H9 (cell line): ENCODE measurements at regions not wholly inside any gene's neighbourhood (a gene's known extent, or its start where the extent isn't known, plus 50 kb on each side); places are given as distances from the start of the nearest gene placed in this dataset.

Experiments
- DNase-seq: peaks from one replicate; pipeline ENCODE4 v3.0.0-alpha.2; 2017
- H2AFZ ChIP-seq: one replicate; pipeline ENCODE4 v1.6.1; 2013; ENCODE audit warnings: mild to moderate bottlenecking, low read length, control low read depth, moderate library complexity
- H2AK5ac ChIP-seq: 2 replicates; pipeline ENCODE4 v1.6.1; 2013; ENCODE audit warnings: low read length, control low read depth, mixed read lengths; ENCODE audit not compliant: insufficient read length
- H2BK120ac ChIP-seq: one replicate; pipeline ENCODE4 v1.6.1; 2013; ENCODE audit warnings: low read depth, mild to moderate bottlenecking, low read length, control low read depth, inconsistent platforms; ENCODE audit not compliant: poor library complexity, severe bottlenecking
- H2BK12ac ChIP-seq: 2 replicates; pipeline ENCODE4 v1.6.1; 2013; ENCODE audit warnings: low read length, control low read depth, mixed read lengths, low read depth; ENCODE audit not compliant: insufficient read length
- H2BK15ac ChIP-seq: 2 replicates; pipeline ENCODE4 v1.6.1; 2013; ENCODE audit warnings: low read depth, low read length, control low read depth
- H2BK20ac ChIP-seq: one replicate; pipeline ENCODE4 v1.6.1; 2013; ENCODE audit warnings: low read depth, mild to moderate bottlenecking, low read length, control low read depth, inconsistent platforms; ENCODE audit not compliant: poor library complexity, severe bottlenecking
- H2BK5ac ChIP-seq: 2 replicates; pipeline ENCODE4 v1.6.1; 2013; ENCODE audit warnings: low read length, control low read depth, mixed read lengths; ENCODE audit not compliant: insufficient read length
- H3K14ac ChIP-seq: 2 replicates; pipeline ENCODE4 v1.6.1; 2013; ENCODE audit warnings: low read length, control low read depth; ENCODE audit not compliant: insufficient read depth
- H3K18ac ChIP-seq: 2 replicates; pipeline ENCODE4 v1.6.1; 2013; ENCODE audit warnings: low read depth, mild to moderate bottlenecking, mixed read lengths, low read length, control low read depth; ENCODE audit not compliant: insufficient read length
- H3K23ac ChIP-seq: 2 replicates; pipeline ENCODE4 v1.6.1; 2013; ENCODE audit warnings: low read length, control low read depth, mixed read lengths, low read depth; ENCODE audit not compliant: insufficient read length
- H3K23me2 ChIP-seq: 2 replicates; pipeline ENCODE4 v1.6.1; 2013; ENCODE audit warnings: low read depth, mild to moderate bottlenecking, mixed read lengths, low read length, control low read depth; ENCODE audit not compliant: insufficient read length, poor library complexity, severe bottlenecking
- H3K27ac ChIP-seq: 2 replicates; pipeline ENCODE4 v1.5.1; 2013; ENCODE audit warnings: low read length, control low read depth, mixed read lengths, low read depth; ENCODE audit not compliant: insufficient read length
- H3K27me3 ChIP-seq: 2 replicates; pipeline ENCODE4 v1.6.1; 2013; ENCODE audit warnings: low read length, control low read depth, inconsistent platforms; ENCODE audit not compliant: insufficient read depth
- H3K4ac ChIP-seq: 2 replicates; pipeline ENCODE4 v1.6.1; 2013; ENCODE audit warnings: low read depth, mild to moderate bottlenecking, control low read depth, inconsistent platforms, low read length, moderate library complexity
- H3K4me1 ChIP-seq: 2 replicates; pipeline ENCODE4 v1.6.1; 2013; ENCODE audit warnings: low read length, control low read depth, inconsistent platforms; ENCODE audit not compliant: insufficient read depth
- H3K4me2 ChIP-seq: 2 replicates; pipeline ENCODE4 v1.6.1; 2013; ENCODE audit warnings: low read length, control low read depth, mixed read lengths; ENCODE audit not compliant: insufficient read length, insufficient read depth
- H3K56ac ChIP-seq: 2 replicates; pipeline ENCODE4 v1.6.1; 2013; ENCODE audit warnings: low read depth, mild to moderate bottlenecking, mixed read lengths, low read length, control low read depth; ENCODE audit not compliant: insufficient read length
- H3K79me1 ChIP-seq: 2 replicates; pipeline ENCODE4 v1.6.1; 2013; ENCODE audit warnings: low read depth, mild to moderate bottlenecking, moderate library complexity, low read length, control low read depth, inconsistent platforms; ENCODE audit not compliant: insufficient read depth, poor library complexity, severe bottlenecking
- H3K79me2 ChIP-seq: 2 replicates; pipeline ENCODE4 v1.6.1; 2013; ENCODE audit warnings: low read length, control low read depth, inconsistent platforms; ENCODE audit not compliant: insufficient read depth
- H3K9ac ChIP-seq: 2 replicates; pipeline ENCODE4 v1.6.1; 2013; ENCODE audit warnings: low read length, control low read depth, mixed read lengths; ENCODE audit not compliant: insufficient read length; ENCODE audit errors: extremely low read depth
- H3K9me3 ChIP-seq: one replicate; pipeline ENCODE4 v1.6.1; 2013; ENCODE audit warnings: low read depth, low read length, inconsistent platforms; ENCODE audit not compliant: control insufficient read depth
- H3T11ph ChIP-seq: one replicate; pipeline ENCODE4 v1.6.1; 2013; ENCODE audit warnings: mild to moderate bottlenecking, low read length, control low read depth, inconsistent platforms
- H4K20me1 ChIP-seq: one replicate; pipeline ENCODE4 v1.6.1; 2013; ENCODE audit not compliant: control insufficient read depth, insufficient read length, insufficient read depth
- H4K5ac ChIP-seq: 2 replicates; pipeline ENCODE4 v1.6.1; 2013; ENCODE audit warnings: low read depth, mild to moderate bottlenecking, mixed read lengths, low read length, control low read depth; ENCODE audit not compliant: insufficient read length
- H4K8ac ChIP-seq: replicated peaks from 2 replicates; pipeline ENCODE4 v1.6.1; 2013; ENCODE audit warnings: low read length, control low read depth, mixed read lengths, low read depth; ENCODE audit not compliant: insufficient read length
- H4K91ac ChIP-seq: 2 replicates; pipeline ENCODE4 v1.6.1; 2013; ENCODE audit warnings: low read depth, mild to moderate bottlenecking, moderate library complexity, mixed read lengths, low read length, control low read depth; ENCODE audit not compliant: insufficient read length
- H3K27ac Mint-ChIP-seq, 3 experiments: 2 replicates in 2 of 3; 3 replicates in 1 of 3; pipeline ENCODE4 v1.8.0; 2020 to 2021; ENCODE audit warnings: mixed read lengths in 3 of 3, mild to moderate bottlenecking in 1 of 3, moderate library complexity in 1 of 3
- H3K27me3 Mint-ChIP-seq: 2 replicates; pipeline ENCODE4 v1.8.0; 2021; ENCODE audit warnings: low read depth, mild to moderate bottlenecking, moderate library complexity, mixed read lengths
- H3K36me3 Mint-ChIP-seq, 3 experiments: 2 replicates in 2 of 3; 3 replicates in 1 of 3; pipeline ENCODE4 v1.8.0; 2020 to 2021; ENCODE audit warnings: low read depth in 3 of 3, mixed read lengths in 3 of 3; ENCODE audit not compliant: insufficient read depth in 1 of 3
- H3K4me1 Mint-ChIP-seq, 2 experiments: 2 replicates each; pipeline ENCODE4 v1.8.0; 2020; ENCODE audit warnings: mixed read lengths in 2 of 2
- H3K4me3 Mint-ChIP-seq, 2 experiments: 2 replicates in 1 of 2; 3 replicates in 1 of 2; pipeline ENCODE4 v1.8.0; 2020 to 2021; ENCODE audit warnings: mild to moderate bottlenecking in 2 of 2, mixed read lengths in 2 of 2, moderate library complexity in 1 of 2
- H3K9me3 Mint-ChIP-seq, 2 experiments: 2 replicates in 1 of 2; 3 replicates in 1 of 2; pipeline ENCODE4 v1.8.0; 2020; ENCODE audit warnings: mild to moderate bottlenecking in 2 of 2, mixed read lengths in 2 of 2, moderate library complexity in 1 of 2
- WGBS: extraction: QIAGEN DNeasy Blood & Tissue Kit; methylation state at CpG from one replicate; pipeline ENCODE4 v1.1.7; 2013; ENCODE audit warnings: missing lambda C conversion rate, low lambda C conversion rate, mixed read lengths; ENCODE audit not compliant: insufficient read length; ENCODE audit errors: extremely low coverage; 5-methylcytosine and 5-hydroxymethylcytosine counted together
- TF ChIP-seq, protein P1 (sequence below): fragments of 200-600 bp; sonication (generic); conservative IDR thresholded peaks from 3 replicates; pipeline ENCODE4 v1.8.0; 2021; ENCODE audit warnings: antibody characterized with exemption, mild to moderate bottlenecking

DNA sequence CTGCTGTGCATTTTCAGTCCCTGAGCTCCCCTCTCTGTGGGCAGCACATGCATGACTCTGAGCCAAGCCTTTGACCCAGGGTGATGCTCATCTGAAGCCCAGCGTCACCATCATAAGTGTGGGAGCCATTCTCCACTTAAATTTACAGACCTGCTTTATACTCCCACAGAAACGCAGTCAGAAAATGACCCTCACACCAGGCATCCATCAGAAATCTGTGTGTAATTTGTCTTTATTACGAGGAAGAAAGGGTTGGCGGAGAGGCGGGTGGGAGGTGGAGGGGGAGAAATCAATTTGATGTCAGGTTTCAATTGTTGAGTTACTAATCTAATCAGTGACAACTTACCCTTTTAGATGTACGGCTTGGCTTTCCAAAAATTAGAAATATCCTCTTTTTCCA is 353.6 kb downstream of the MAFB start:
- no peak overlapping the region for H2BK15ac ChIP-seq
- no peak overlapping the region for H3K23ac ChIP-seq
- H3K14ac ChIP-seq, result no peak overlapping the region
- no peak overlapping the region for H4K8ac ChIP-seq
- no peak overlapping the region for H3K9ac ChIP-seq
- H2BK120ac ChIP-seq, result no peak overlapping the region
- no peaks in the 10 kb centered on the region for H3K79me1 ChIP-seq
- Mint-ChIP-seq H3K27me3 (peaks cover 6% of the 10 kb centered on the region), H3K9me3 (no peaks in the 10 kb centered on the region), H3K4me1 (no peaks in the 10 kb centered on the region), H3K27ac (no peak overlapping the region; a peak in 1 of 7 replicates), H3K36me3 (no peaks in the 10 kb centered on the region), H3K4me3 (no peak overlapping the region)
- no peak for DNase-seq
- H3K27ac ChIP-seq, result no peak overlapping the region
- no peak overlapping the region for H3K56ac ChIP-seq
- H3K27me3 ChIP-seq, result no peaks in the 10 kb centered on the region
- H3K9me3 ChIP-seq, result no peaks in the 10 kb centered on the region
- no peaks in the 10 kb centered on the region for H4K20me1 ChIP-seq
- H2AK5ac ChIP-seq, result no peak overlapping the region
- no CpG with 5 or more reads among the region's 6 CpGs for WGBS
- H2BK12ac ChIP-seq, result no peak overlapping the region
- H3K23me2 ChIP-seq, result no peaks in the 10 kb centered on the region
- H3T11ph ChIP-seq, result no peak overlapping the region
- no peak overlapping the region for H4K5ac ChIP-seq
- H2BK20ac ChIP-seq, result no peak overlapping the region
- no peak overlapping the region for H3K4me2 ChIP-seq
- no peaks in the 10 kb centered on the region for H3K79me2 ChIP-seq
- no peaks in the 10 kb centered on the region for H3K4me1 ChIP-seq
- no peak overlapping the region for H3K4ac ChIP-seq
- no peak overlapping the region for H2BK5ac ChIP-seq
- no peak overlapping the region for H4K91ac ChIP-seq
- no peak overlapping the region for H3K18ac ChIP-seq
- no peak overlapping the region for H2AFZ ChIP-seq
- TF ChIP-seq, protein P1, sequence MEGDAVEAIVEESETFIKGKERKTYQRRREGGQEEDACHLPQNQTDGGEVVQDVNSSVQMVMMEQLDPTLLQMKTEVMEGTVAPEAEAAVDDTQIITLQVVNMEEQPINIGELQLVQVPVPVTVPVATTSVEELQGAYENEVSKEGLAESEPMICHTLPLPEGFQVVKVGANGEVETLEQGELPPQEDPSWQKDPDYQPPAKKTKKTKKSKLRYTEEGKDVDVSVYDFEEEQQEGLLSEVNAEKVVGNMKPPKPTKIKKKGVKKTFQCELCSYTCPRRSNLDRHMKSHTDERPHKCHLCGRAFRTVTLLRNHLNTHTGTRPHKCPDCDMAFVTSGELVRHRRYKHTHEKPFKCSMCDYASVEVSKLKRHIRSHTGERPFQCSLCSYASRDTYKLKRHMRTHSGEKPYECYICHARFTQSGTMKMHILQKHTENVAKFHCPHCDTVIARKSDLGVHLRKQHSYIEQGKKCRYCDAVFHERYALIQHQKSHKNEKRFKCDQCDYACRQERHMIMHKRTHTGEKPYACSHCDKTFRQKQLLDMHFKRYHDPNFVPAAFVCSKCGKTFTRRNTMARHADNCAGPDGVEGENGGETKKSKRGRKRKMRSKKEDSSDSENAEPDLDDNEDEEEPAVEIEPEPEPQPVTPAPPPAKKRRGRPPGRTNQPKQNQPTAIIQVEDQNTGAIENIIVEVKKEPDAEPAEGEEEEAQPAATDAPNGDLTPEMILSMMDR, result no peak
